Umbilical cord (tissue), 1 donor: ENCODE measurements at regions not wholly inside any gene's neighbourhood (a gene's known extent, or its start where the extent isn't known, plus 50 kb on each side); places are given as distances from the start of the nearest gene placed in this dataset.
"Not testable (repeated sequence)": the region's sequence is repeated elsewhere in the genome, so short reads cannot be mapped to it uniquely, and the experiment has no call there.

Experiments used
- DNase-seq: peaks from one replicate; pipeline ENCODE4 v3.0.0-alpha.2; 2015; ENCODE audit warnings: low spot score

- DNase-seq = no peak
Measured at GRCh38 chr4:14359991-14360390, 642.3 kb upstream of the CPEB2 start.

GRCh38 chr4:14361084-14361483, 641.2 kb upstream of the CPEB2 start:
- no peak for DNase-seq

GRCh38 chr4:14362385-14362784, 639.9 kb upstream of the CPEB2 start:
- no peak for DNase-seq

GRCh38 chr4:14364953-14365536, 637.2 kb upstream of the CPEB2 start:
- no peak for DNase-seq

- no peak for DNase-seq
Measured at GRCh38 chr4:14368391-14368790, 633.9 kb upstream of the CPEB2 start.

- DNase-seq = no peak
Measured at GRCh38 chr4:14371131-14371530, 631.1 kb upstream of the CPEB2 start.

GRCh38 chr4:14375816-14376215, 626.5 kb upstream of the CPEB2 start:
- no peak for DNase-seq

GRCh38 chr4:14379183-14379582, 623.1 kb upstream of the CPEB2 start:
- DNase-seq = no peak

GRCh38 chr4:14383652-14384051, 618.6 kb upstream of the CPEB2 start:
- DNase-seq = no peak

GRCh38 chr4:14384824-14385223, 617.5 kb upstream of the CPEB2 start:
- no peak for DNase-seq

- DNase-seq = no peak
Measured at GRCh38 chr4:14386196-14386595, 616.1 kb upstream of the CPEB2 start.

- DNase-seq = no peak
Measured at GRCh38 chr4:14387647-14388046, 614.6 kb upstream of the CPEB2 start.

GRCh38 chr4:14392378-14392777, 609.9 kb upstream of the CPEB2 start:
- DNase-seq = no peak

- DNase-seq = no peak
Measured at GRCh38 chr4:14396183-14396582, 606.1 kb upstream of the CPEB2 start.

- DNase-seq = no peak
Measured at GRCh38 chr4:14399848-14400247, 602.4 kb upstream of the CPEB2 start.

GRCh38 chr4:14400307-14400706, 602.0 kb upstream of the CPEB2 start:
- DNase-seq = no peak

- DNase-seq = no peak
Measured at GRCh38 chr4:14403132-14403531, 599.1 kb upstream of the CPEB2 start.

- DNase-seq = no peak
Measured at GRCh38 chr4:14404730-14405129, 597.6 kb upstream of the CPEB2 start.

- no peak for DNase-seq
Measured at GRCh38 chr4:14410516-14410915, 591.8 kb upstream of the CPEB2 start.

- peak; percentile 18 for DNase-seq
Measured at GRCh38 chr4:14415146-14415545, 587.1 kb upstream of the CPEB2 start.

- no peak for DNase-seq
Measured at GRCh38 chr4:14419516-14419915, 582.8 kb upstream of the CPEB2 start.

- not testable (repeated sequence) for DNase-seq
Measured at GRCh38 chr4:14426297-14426696, 576.0 kb upstream of the CPEB2 start.

- DNase-seq = no peak
Measured at GRCh38 chr4:14428125-14428524, 574.2 kb upstream of the CPEB2 start.
